Spleen (tissue), 7 donors: ENCODE measurements at regions not wholly inside any gene's neighbourhood (a gene's known extent, or its start where the extent isn't known, plus 50 kb on each side); places are given as distances from the start of the nearest gene placed in this dataset.

Source experiments
- CTCF ChIP-seq, 11 experiments: fragments of 200-600 bp in 7 of 11; fragments of 450-650 bp in 4 of 11; sonication (generic) in 4 of 11; IDR thresholded peaks in 8 of 11; conservative IDR thresholded peaks in 3 of 11; 1 replicate in 7 of 11; 2 replicates in 4 of 11; pipeline versions ENCODE4 v1.4.0 to v1.8.0; 2016 to 2021; ENCODE audit warnings: antibody characterized with exemption in 11 of 11, inconsistent platforms in 4 of 11, mild to moderate bottlenecking in 1 of 11
- POLR2AphosphoS5 ChIP-seq, 3 donors: sonication (generic); formaldehyde crosslinking; IDR thresholded peaks; one replicate each; pipeline ENCODE4 v1.5.1; 2017; ENCODE audit warnings: antibody characterized with exemption in 3 of 3
- donor health status: DM: no; HTN: no; CAD: no; lungs with moderate emphysema.
- donor health status: DM: no; HTN: no; CAD: no.
- donor health status: DM: no; HTN: no; CAD: no.

DNA sequence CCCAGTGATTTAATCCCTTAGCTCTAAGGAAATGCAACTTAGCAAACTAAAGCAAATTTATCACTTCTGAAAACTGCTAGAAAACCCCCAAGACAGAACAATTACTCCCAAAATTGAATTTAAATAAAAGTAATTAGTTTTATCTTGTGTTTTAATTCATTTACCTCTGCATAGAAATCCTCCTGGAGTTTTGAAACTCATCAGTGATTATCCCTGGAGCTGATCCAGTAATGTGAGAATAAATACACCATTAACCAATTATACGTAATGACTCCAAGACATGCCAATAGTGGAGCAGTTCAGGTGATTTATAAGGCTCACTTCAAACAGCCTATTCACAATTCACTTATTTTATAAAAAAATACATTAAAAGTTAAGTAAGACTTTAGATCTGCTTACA, 855.3 kb upstream of the FLRT2 start:
- TF ChIP-seq CTCF (IDR thresholded peaks at IDR 0.05 in 8 of 11, conservative IDR thresholded peaks at IDR 0.05 in 3 of 11) (no peak), POLR2AphosphoS5 (IDR thresholded peaks at IDR 0.05) (no peak)
